Stimulated activated CD4-positive, alpha-beta T cell treated with anti-CD3 and anti-CD28 coated beads, Interleukin-15, amount 100 ng/mL, for 24 hours (primary cell): ENCODE measurements at regions not wholly inside any gene's neighbourhood (a gene's known extent, or its start where the extent isn't known, plus 50 kb on each side); places are given as distances from the start of the nearest gene placed in this dataset.
"Not testable (repeated sequence)": the region's sequence is repeated elsewhere in the genome, so short reads cannot be mapped to it uniquely, and the experiment has no call there.

Experiments used
- DNase-seq: peaks from one replicate; pipeline ENCODE4 v3.0.0-alpha.2; 2020

DNA sequence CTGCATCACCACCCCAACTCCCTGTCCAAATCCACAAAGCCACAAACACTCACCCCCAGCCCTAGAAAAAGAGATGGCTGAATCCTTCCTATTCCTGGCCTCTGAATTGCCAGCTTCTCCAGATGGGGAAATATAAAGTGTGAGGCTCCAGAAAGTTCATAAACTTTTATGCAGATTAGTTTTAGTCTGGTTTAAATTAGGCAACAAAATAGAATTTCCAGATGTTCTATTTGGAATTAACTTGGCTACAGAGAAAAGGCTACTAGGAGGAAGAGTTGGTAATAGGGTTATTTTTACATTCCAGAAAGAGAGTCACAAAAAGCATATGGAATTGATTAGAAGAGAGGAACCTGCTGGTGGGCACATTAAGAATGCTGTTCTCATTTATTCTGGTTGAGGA lies 56.0 kb downstream of the EN1 start:
- DNase-seq = no peak

DNA sequence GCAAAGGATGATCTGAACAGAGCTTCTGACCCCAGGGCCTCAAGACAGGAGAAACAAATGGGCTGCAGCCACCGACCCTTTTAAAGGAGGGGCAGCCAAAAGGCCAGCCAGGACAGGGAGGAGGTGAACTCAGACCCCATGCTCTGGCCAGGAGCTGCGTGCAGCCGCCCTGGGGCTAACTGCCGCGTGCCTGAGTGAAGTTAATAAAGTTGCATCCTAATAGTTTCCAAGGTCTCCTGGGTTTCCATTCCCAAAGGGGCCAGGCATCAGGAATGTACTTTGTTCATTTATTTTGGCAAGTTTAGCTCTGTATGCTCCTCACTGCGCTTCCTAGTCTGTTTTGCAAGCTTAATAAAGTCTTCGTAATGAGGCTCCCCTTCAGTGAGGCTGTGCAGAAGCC lies 60.7 kb downstream of the EN1 start:
- no peak for DNase-seq

DNA sequence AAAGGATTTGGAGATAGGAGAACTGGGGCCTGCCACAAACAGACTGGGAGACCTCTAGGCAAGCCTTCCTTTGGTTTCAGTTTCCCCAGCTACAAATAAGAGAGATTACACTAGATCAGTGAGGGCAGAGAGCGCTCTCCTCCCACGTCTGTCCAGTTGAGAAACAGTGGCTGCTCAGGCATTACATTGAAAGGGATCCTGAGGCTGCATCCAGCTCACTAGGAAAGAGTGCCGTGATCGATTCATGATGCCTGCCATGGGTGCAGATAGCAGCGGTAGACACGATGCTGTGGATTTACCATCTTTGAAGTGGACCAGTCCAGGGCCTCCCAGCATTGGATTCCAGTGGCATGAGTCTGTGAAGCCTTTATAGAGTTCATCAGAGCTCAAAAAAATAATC lies 62.6 kb downstream of the EN1 start:
- no peak for DNase-seq

DNA sequence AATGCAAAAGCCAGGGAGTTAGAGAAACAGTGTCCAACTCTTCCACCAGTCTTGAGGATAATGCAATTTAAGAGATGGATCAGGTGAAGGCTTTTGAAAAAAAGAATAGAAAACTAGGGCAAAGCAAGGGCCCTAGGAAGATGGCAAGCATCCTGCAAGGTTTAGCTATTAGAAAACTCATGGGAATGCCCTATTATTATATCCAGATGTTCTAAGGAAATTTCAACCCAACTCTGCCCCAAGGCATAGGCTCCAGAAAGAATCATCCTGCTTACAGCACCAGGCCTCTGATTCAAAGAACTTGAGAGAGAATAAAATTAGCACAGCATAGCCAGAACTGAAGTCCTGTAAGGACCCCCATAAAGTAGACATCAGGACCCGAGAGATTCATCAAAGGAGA lies 68.1 kb downstream of the EN1 start:
- DNase-seq = no peak

GRCh38 chr2:118774458-118775133 lies 72.9 kb downstream of the EN1 start:
- DNase-seq = peak; percentile 59

GRCh38 chr2:118773826-118774225 lies 73.6 kb downstream of the EN1 start:
- DNase-seq = no peak

- no peak for DNase-seq
These were observed 74.8 kb downstream of the EN1 start for GRCh38 chr2:118772487-118773200.

DNA sequence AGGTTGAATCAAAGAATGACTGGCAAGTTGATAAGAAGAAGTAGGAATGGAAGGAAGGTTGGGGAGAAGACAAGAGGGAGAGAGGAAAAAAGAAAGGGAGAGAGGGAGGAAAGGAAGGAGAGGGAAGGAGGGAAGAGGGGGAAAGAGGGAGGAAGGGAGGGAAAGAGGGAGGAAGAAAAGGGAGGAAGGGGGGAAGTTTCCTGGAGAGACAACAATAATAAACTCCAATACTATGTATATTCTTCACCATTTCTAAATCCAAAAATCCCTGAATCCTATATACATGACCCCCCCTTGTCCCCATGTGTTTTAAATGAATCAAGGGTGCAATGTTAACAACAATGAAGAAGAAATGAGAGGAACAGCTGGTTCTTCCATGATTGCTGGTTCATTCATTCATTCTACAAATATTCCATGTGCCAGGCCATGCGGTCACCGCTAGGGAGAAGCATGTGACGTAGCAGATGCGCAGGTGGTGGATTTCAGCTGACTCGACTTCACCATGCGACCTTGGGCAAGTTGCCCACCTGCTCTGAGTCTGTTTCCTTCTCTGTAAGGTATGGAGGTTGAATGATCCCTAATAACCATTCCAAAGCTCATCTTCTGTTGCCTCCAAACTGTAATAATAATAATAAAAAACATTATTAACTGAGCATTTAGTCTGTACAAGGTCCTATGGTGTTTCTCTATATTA lies 77.6 kb downstream of the EN1 start:
- no peak for DNase-seq

- no peak for DNase-seq
These were observed 80.6 kb downstream of the EN1 start for GRCh38 chr2:118766871-118767270.

GRCh38 chr2:118764855-118765254 lies 82.6 kb downstream of the EN1 start:
- DNase-seq = no peak

- DNase-seq = no peak
These were observed 83.7 kb downstream of the EN1 start for GRCh38 chr2:118763797-118764196.

GRCh38 chr2:118762290-118762689 lies 85.2 kb downstream of the EN1 start:
- no peak for DNase-seq

DNA sequence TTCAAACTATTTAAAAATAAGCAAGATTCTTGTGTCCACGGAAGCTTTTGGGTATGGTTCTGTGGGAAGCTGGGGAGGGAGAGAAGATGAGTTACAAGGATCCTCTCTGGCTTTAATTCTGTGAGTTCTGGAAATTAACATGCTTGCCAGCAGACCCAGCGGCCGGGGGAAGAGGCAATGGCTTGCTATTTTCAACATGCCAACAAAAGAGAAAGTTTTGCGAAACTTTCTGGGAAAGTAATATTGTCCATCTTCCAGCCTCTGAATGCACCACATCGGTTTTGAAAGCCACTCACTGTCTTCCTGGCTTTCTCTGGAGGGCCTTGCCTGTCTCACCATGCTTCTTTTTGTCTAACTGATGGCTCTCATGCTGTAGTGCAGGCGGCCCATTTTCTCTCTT lies 85.7 kb downstream of the EN1 start:
- no peak for DNase-seq

DNA sequence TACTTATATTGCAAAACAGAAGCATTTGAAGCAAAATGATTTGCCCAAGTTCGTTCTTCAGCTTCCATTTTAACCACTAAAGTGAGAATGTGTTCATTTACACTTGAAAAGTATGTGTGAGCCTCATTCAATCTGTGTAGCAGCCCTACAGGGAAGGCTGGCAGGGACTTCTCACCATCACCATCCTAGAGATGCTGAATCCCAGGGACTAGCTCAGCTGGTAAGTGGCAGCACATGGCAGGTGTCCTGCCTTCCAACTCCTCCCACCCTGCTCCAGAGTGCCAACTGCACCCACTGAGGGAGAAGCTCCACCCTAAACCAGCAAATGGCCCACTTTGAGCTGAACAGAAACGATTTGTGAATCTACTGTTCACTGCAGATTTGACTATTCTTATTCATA lies 91.5 kb downstream of the EN1 start:
- DNase-seq = no peak

DNA sequence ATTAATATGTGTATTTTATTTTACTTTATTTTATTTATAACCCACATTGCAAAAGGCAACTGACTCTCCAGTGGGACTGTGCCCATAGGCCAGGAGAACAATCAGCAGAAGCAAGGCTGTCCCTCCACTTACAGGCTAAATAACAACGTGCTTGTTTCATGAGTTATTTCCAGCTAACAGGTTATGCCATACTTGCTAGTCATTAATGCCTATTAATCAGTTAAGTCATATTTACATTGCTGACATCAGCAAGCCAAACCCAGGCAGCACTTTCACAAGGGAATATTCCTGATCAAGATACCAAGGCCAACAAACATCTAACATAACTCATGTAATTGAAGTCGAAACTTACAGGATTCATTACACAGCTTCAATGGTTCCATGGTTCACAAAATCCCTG lies 92.1 kb downstream of the EN1 start:
- no peak for DNase-seq

DNA sequence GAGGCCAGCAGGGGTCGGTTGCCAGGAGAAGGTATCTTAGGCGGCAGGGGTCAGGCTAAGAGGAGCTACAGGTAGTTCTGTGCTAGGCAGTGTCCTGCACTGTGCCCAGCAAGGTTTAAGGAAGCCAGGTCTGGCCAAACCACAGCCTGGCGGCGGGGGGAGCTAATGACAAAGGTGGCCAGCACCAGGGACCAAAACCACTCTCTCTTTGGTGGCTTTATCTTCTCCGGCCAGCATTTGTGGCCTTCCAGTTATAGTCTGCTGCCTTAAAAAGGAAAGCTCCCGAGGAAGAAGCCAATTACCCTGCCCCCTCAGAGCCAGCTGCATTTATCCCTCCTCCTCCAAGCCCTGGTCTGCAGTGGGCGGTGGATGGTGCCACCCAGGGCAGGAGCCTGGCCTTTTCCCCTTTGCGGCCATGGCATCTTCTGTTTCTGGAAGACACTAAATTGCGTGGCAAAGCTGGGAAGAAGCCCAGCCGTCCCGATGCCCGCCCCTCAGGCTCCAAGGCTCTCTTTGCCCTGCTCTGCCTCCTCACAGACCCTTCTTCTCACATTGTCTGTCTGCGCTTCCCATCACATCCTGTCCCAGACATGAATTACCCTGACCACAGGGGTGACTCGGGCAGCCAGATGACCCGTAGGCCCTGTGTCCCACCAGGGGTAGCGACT lies 94.6 kb downstream of the EN1 start:
- DNase-seq = no peak

GRCh38 chr2:118750959-118751565 lies 96.4 kb downstream of the EN1 start:
- DNase-seq = no peak

- no peak for DNase-seq
These were observed 99.1 kb downstream of the EN1 start for GRCh38 chr2:118748245-118748885.

GRCh38 chr2:118747637-118748036 lies 99.8 kb downstream of the EN1 start:
- DNase-seq = no peak

DNA sequence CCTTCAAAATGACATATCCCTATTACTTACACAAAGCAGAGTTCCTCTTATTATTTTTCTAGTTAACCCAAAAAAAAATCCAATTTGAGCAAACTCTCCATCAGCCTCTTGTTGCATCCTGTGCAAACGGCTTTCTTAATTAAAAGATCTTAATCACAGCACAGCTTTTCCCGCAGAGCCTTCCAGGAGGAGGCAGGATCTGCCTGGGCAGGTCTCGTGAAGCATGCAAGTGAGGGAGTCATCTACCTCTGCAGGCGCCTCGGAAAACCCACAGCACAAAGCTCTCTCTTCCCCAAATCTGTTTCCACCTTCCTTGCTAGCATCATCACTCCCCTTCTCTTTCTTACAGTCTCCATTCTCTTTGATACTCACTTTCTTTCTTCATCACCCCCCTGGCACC lies 100.4 kb downstream of the EN1 start:
- DNase-seq = no peak

GRCh38 chr2:118744682-118745181 lies 102.7 kb downstream of the EN1 start:
- DNase-seq = not testable (repeated sequence)

- no peak for DNase-seq
These were observed 108.7 kb downstream of the EN1 start for GRCh38 chr2:118738524-118739308.
